Activated CD8-positive, alpha-beta memory T cell treated with anti-CD3 and anti-CD28 coated beads, Interleukin-2, amount 10 ng/mL, durations not matched to agents 7 days and 5 days (primary cell): ENCODE measurements at regions not wholly inside any gene's neighbourhood (a gene's known extent, or its start where the extent isn't known, plus 50 kb on each side); places are given as distances from the start of the nearest gene placed in this dataset.

Source experiments
- ATAC-seq: fragments of 150-1000 bp; cut with Tn5 transposase; one replicate; pipeline ENCODE4 v1.10.0; 2021; ENCODE audit warnings: moderate library complexity
- CTCF ChIA-PET: fragments of 350-600 bp; sonication (Branson Sonifier 250); formaldehyde crosslinking; loops from one replicate; lab custom pipeline; 2021; ENCODE audit warnings: antibody characterized with exemption; lab: Charles Lee
- DNase-seq: peaks from one replicate; pipeline ENCODE4 v3.0.0-alpha.2; 2020
- H3K27ac Mint-ChIP-seq: one replicate; pipeline ENCODE4 v1.8.0; 2021; ENCODE audit warnings: mild to moderate bottlenecking, mixed read lengths
- H3K27me3 Mint-ChIP-seq: one replicate; pipeline ENCODE4 v1.8.0; 2021; ENCODE audit warnings: mixed read lengths
- H3K36me3 Mint-ChIP-seq: one replicate; pipeline ENCODE4 v1.8.0; 2021; ENCODE audit warnings: mild to moderate bottlenecking, mixed read lengths
- H3K4me1 Mint-ChIP-seq: one replicate; pipeline ENCODE4 v1.8.0; 2021; ENCODE audit warnings: mixed read lengths
- H3K4me3 Mint-ChIP-seq: one replicate; pipeline ENCODE4 v1.8.0; 2021; ENCODE audit warnings: mild to moderate bottlenecking, moderate library complexity, mixed read lengths
- H3K9me3 Mint-ChIP-seq: one replicate; pipeline ENCODE4 v1.8.0; 2022; ENCODE audit warnings: low read depth, mixed read lengths

DNA sequence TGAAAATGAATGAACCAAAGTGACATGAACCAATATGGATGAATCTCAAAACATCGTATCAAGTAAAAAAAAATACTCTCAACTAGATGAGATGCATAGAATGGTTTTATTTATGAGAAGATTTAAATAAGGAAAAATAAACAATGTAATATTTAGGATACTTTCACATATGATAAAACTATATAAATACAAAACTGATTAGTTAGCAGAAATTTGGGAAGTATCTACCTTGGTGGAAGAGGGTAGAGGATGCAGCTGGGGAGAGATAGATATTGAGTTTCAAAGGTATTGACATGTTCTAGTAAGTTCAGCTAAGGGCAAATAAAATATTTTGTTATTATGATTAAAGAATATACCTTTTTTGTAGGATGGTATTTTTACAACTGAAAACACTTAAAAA is 463.1 kb downstream of the SH2D4B start:
- Mint-ChIP-seq H3K4me3 (no peak overlapping the region), H3K27me3 (no peaks in the 10 kb centered on the region), H3K9me3 (no peaks in the 10 kb centered on the region), H3K27ac (no peak overlapping the region), H3K36me3 (no peaks in the 10 kb centered on the region), H3K4me1 (no peaks in the 10 kb centered on the region)
- no peak for DNase-seq
- CTCF ChIA-PET: no interaction called here
- ATAC-seq: no peak

DNA sequence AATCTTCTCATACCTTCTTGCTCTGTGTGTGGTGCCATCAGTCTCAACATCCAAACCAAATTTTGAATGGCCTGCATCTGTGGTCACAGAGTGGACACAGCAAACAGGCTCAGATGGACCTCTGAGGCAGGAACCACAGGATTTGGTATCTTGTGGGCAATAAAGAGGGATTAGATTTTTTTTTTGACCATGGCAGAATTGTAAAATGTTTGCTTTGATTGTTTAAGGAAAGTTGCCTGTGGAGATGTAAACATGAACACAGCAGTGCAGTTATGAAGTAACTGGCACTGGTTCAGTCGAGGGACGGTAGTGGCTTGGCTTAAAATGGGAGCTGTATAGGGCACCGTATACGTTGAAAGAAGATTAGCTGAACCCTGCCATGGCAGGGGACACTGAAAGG is 464.7 kb downstream of the SH2D4B start:
- Mint-ChIP-seq H3K27ac (no peak overlapping the region), H3K4me3 (no peak overlapping the region), H3K36me3 (no peaks in the 10 kb centered on the region), H3K4me1 (no peaks in the 10 kb centered on the region), H3K27me3 (no peaks in the 10 kb centered on the region), H3K9me3 (no peaks in the 10 kb centered on the region)
- ATAC-seq: no peak
- DNase-seq: no peak
- CTCF ChIA-PET: no interaction called here

DNA sequence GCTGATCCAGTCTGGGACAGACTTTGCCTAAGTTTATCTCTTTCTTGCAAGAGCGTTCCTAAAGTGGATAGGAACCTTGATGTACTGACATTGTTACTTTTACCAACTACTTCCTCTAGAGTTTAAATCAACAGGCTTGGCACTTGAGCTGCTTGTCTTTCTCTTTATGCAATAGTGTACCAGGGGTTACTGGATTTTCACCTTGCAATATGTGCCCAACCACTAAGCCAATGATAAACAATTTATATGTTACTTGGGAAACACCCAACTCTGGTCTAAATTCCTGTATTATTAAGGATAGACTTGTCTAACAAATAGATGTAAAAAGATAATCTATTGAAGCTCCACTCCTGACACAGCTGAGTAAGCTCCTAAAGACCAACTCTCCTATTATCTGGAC is 470.2 kb downstream of the SH2D4B start:
- no peaks in the 10 kb centered on the region for H3K36me3 Mint-ChIP-seq
- CTCF ChIA-PET: no interaction called here
- H3K27me3 Mint-ChIP-seq: no peaks in the 10 kb centered on the region
- no peak overlapping the region for H3K27ac Mint-ChIP-seq
- no peak overlapping the region for H3K4me3 Mint-ChIP-seq
- DNase-seq: no peak
- no peaks in the 10 kb centered on the region for H3K4me1 Mint-ChIP-seq
- no peak for ATAC-seq
- no peaks in the 10 kb centered on the region for H3K9me3 Mint-ChIP-seq

DNA sequence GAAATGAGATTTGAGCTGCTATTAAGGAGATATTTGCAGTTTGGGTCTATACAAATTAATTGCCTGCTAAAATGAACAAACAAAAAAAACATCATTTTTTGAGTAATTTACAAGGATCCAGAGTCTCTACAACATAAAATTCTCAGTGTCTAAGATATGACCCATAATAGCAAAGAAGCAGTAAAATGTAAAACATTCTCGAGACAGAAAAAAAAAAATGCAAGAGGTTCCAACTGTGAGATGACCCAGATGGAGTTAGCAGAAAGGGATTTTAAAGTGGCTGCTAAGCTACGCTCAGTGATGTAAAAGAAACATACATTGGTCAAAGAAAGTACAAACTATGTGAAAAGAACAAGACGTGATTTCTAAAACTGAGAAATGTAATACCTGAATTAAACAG is 471.0 kb downstream of the SH2D4B start:
- no peak for ATAC-seq
- Mint-ChIP-seq H3K27me3 (no peaks in the 10 kb centered on the region), H3K4me1 (no peaks in the 10 kb centered on the region), H3K36me3 (no peaks in the 10 kb centered on the region), H3K4me3 (no peak overlapping the region), H3K27ac (no peak overlapping the region), H3K9me3 (no peaks in the 10 kb centered on the region)
- no peak for DNase-seq
- CTCF ChIA-PET: no interaction called here

DNA sequence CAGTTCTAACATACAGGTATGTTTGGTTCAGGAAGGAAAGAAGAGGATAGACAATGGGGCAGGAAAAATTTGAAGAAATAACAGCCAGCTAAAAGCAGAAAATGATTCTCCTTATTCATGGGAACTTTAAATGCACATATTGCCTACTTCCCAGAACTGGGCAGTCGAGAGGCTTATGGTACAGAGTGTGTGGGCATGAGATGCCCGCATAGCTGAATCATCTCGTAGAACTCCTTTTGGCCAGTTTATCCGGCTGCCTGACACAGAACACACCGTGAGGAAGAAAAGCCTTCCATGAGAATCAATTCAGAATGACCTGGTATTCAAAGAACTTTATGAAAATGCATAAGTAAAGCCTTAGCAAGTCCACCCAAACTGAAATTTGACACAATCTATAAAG is 471.6 kb downstream of the SH2D4B start:
- DNase-seq (no peak), ATAC-seq (no peak)
- Mint-ChIP-seq H3K4me3 (no peak overlapping the region), H3K36me3 (no peaks in the 10 kb centered on the region), H3K27ac (no peak overlapping the region), H3K27me3 (no peaks in the 10 kb centered on the region), H3K9me3 (no peaks in the 10 kb centered on the region), H3K4me1 (no peaks in the 10 kb centered on the region)
- CTCF ChIA-PET: no interaction called here

DNA sequence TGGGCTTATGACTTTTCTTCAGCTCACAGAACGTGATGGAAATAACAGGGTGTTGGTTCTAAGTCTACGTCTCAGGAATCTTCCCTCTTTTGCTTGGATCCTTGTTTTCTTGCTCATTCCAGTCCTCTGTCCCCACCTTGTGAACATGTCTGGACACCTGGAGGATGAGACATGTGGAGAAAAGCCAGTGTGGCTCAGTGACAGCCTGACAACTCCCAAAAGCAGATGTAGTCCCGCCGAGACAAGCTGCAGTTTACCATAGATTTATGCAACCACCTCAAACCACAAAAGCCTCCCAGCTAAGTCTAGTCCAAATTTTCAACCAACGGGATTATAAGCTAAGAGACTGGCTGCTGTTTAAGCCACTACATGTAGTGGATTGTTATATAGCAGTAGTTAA is 476.1 kb downstream of the SH2D4B start:
- CTCF ChIA-PET: no interaction called here
- no peak for ATAC-seq

DNA sequence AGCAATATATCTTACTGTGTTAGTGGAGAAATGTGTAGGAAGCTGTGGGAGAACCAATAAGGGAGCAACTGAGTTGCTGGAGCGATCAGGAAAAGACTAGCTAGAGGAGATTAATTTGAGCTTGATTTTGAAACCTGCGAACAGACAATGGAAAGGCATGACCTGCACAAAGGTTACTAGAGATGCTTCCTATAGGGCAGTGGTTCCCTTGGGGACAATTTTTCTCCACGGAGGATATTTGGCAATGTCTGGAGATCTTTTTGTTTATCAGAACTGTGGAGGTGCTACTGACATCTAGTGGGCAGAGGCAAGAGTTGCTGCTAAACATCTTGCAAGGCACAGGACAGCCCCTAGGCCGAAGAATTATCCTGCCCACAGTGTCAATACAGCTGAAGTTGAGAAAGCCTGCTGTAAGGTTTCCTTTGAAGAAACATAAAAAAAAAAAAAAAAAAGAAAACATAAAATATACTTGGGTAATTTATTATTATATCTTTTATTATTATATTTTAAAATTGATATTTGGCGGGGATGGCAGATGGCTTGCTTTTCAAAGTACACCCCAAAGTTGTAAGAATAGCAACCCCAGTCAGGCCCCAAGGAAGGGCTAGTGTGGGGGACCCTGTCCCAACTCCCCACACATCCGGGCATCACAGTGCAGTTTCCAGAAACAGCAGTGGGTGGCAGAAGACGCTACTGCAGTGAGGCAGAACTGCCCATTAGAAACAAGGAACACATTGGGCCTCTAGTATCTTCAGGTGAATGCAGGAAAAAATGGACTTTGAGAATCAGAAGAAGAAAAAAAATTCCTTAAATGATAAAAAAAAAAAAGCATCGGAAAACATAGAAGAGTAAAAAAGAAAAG is 481.6 kb downstream of the SH2D4B start:
- H3K9me3 Mint-ChIP-seq: no peaks in the 10 kb centered on the region
- no peaks in the 10 kb centered on the region for H3K4me1 Mint-ChIP-seq
- CTCF ChIA-PET: interaction anchor here (0.6 to 1.3 kb wide), 2 partner anchors 25 to 320 kb away, joined by 3 to 5 read pairs; no protein-coding TSS in a partner anchor
- DNase-seq (no peak), ATAC-seq (no peak)
- no peaks in the 10 kb centered on the region for H3K36me3 Mint-ChIP-seq
- H3K27me3 Mint-ChIP-seq: no peaks in the 10 kb centered on the region
- H3K27ac Mint-ChIP-seq: no peak overlapping the region
- no peak overlapping the region for H3K4me3 Mint-ChIP-seq

More for the DNA sequence above, 476.1 kb downstream of the SH2D4B start:
- Mint-ChIP-seq H3K27ac (no peak overlapping the region), H3K4me3 (no peak overlapping the region), H3K36me3 (no peaks in the 10 kb centered on the region), H3K4me1 (no peaks in the 10 kb centered on the region), H3K27me3 (no peaks in the 10 kb centered on the region), H3K9me3 (no peaks in the 10 kb centered on the region)
- no peak for DNase-seq

DNA sequence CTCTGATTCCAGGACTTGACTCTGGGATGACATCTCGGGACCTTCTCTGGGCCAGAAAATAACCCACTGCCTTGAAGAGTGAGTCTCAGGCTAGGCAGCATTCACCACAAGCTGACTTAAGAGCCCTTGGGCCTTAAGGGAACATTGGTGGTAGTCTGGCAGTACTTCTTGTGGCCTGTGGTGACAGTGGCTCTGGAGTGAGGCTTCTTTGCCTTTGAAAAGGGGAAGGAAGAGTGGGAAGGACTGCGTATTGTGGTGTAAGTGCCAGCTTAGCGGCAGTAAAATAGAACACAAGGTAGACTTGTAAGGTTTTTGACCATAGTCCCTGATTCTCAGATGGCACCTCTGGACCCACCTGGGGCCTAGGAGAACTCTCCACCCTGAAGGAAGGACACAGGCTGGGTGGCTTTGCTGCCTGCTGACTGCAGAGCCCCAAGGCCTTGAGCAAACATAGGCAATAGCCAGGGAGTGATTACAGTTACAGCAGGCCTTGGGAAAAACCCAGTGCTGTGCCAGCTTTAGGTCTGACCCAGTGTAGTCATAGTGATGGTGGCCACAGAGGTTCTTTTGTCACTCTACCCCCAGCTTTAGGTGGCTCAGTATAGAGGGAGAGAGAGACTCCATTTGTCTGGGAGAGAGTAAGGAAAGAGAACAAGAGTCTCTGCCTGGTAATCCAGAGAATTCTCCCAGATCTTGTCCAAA is 483.9 kb downstream of the SH2D4B start:
- Mint-ChIP-seq H3K9me3 (peaks cover 3% of the 10 kb centered on the region), H3K27ac (no peak overlapping the region)
- CTCF ChIA-PET: interaction anchor here (1.2 kb wide), 1 partner anchor 322 kb away, joined by 3 read pairs; no protein-coding TSS in a partner anchor

DNA sequence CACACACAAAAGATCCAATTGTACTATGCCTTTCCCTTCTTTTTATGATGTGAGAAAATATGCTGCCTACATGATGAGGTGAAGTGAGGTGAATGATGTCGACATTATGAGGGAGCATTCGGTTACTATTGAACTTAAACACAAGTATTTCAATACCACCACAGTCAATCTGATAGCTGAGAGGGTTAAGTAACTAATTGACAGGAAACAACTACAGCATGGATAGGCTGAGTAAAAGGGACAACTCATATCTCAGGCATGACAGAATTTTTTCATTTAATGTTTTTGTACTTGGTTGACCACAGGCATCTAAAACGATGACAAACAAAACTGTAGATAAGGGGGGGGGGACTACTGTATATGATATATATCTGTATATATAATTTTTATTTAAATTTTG is 488.9 kb downstream of the SH2D4B start:
- Mint-ChIP-seq H3K4me3 (no peak overlapping the region), H3K27me3 (no peaks in the 10 kb centered on the region), H3K27ac (no peak overlapping the region), H3K36me3 (no peaks in the 10 kb centered on the region), H3K4me1 (no peaks in the 10 kb centered on the region), H3K9me3 (peaks cover 3% of the 10 kb centered on the region)
- ATAC-seq (no peak), DNase-seq (no peak)
- CTCF ChIA-PET: no interaction called here

More for the DNA sequence above, 483.9 kb downstream of the SH2D4B start:
- ATAC-seq: no peak
- H3K27me3 Mint-ChIP-seq: no peaks in the 10 kb centered on the region
- H3K4me3 Mint-ChIP-seq: no peak overlapping the region
- no peak for DNase-seq
- no peaks in the 10 kb centered on the region for H3K4me1 Mint-ChIP-seq
- no peaks in the 10 kb centered on the region for H3K36me3 Mint-ChIP-seq

DNA sequence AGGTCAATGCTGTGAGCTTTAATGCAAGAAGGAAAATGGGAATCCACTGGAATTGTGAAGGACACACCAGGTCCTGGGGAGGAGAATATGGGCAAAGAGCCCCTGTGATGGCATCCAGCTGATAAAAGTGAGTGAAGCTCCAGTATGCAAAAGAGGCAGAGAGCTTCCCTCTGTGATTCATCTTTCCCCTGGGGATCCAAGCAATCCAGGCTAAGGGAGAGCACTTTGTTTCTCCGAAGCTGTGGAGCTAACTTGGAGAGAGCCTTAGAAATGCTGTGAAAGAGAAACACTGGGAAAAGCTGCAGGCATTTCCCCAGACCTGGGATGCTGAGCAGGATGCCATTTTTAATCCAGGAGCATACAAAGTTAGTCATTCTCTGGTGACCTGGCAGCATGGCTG is 489.5 kb downstream of the SH2D4B start:
- no peaks in the 10 kb centered on the region for H3K4me1 Mint-ChIP-seq

DNA sequence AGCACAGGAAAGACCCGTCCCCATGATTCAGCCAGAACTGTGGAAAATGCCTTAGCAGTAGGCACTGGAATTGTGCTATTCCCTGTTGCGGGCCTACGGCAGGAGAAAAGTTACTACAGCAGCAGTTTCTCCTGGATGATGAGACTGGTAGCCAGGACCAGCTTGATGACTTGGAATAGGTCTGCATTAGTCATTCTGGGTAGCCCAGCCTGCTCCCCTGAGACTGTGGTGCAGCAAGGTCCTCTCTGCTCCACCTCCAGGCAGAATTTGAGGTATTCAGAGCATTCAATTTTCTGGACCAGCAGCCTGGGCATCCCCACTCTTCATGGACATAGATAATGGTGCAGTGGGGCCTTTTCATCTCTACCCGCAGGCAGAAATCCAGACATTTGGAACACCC is 490.0 kb downstream of the SH2D4B start:
- H3K4me1 Mint-ChIP-seq: no peaks in the 10 kb centered on the region
- DNase-seq (no peak), ATAC-seq (no peak)
- no peaks in the 10 kb centered on the region for H3K27me3 Mint-ChIP-seq
- H3K9me3 Mint-ChIP-seq: peaks cover 3% of the 10 kb centered on the region
- no peak overlapping the region for H3K27ac Mint-ChIP-seq
- H3K36me3 Mint-ChIP-seq: no peaks in the 10 kb centered on the region
- CTCF ChIA-PET: no interaction called here
- no peak overlapping the region for H3K4me3 Mint-ChIP-seq

More for the DNA sequence above, 489.5 kb downstream of the SH2D4B start:
- no peak overlapping the region for H3K4me3 Mint-ChIP-seq
- CTCF ChIA-PET: no interaction called here
- no peaks in the 10 kb centered on the region for H3K27me3 Mint-ChIP-seq
- ATAC-seq (no peak), DNase-seq (no peak)
- no peak overlapping the region for H3K27ac Mint-ChIP-seq
- peaks cover 3% of the 10 kb centered on the region for H3K9me3 Mint-ChIP-seq
- no peaks in the 10 kb centered on the region for H3K36me3 Mint-ChIP-seq

DNA sequence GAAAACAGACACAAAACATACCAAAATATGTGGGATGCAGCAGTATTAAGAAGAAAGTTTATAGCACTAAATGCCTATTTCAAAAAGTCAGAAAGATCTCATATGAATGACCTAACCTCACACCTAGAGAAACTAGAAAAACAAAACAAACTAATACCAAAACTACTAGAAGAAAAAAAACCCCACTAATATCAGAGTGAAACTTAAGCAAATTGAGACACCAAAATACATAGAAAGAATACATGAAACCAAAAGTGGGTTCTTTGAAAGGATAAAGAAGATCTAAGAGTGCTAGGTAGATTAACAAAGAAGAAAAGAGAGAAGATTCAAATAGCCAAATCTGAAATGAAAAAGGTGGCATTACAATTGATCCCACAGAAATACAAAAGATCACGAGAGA is 494.1 kb downstream of the SH2D4B start:
- Mint-ChIP-seq H3K4me3 (no peak overlapping the region), H3K4me1 (no peaks in the 10 kb centered on the region), H3K27me3 (no peaks in the 10 kb centered on the region), H3K27ac (no peak overlapping the region), H3K9me3 (peaks cover 2% of the 10 kb centered on the region), H3K36me3 (no peaks in the 10 kb centered on the region)
- no peak for DNase-seq
- CTCF ChIA-PET: no interaction called here
- ATAC-seq: no peak

DNA sequence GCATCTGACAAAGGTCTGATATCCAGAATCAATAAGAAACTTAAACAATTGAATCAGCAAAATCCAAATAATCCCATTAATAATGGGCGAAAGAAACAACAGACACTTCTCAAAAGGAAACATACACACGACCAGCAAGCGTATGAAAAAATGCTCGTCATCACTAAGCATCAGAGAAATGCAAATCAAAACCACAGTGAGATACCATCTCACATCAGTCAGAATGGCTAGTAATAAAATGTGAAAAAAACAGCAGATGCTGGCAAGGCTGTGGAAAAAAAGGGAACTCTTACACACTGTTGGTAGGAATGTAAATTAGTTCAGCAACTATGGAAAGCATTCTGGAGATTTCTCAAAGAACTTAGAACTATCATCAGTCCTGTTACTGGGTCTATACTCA is 496.7 kb downstream of the SH2D4B start:
- DNase-seq (no peak), ATAC-seq (no peak)
- Mint-ChIP-seq H3K27me3 (no peaks in the 10 kb centered on the region), H3K36me3 (no peaks in the 10 kb centered on the region), H3K27ac (no peak overlapping the region), H3K4me3 (no peak overlapping the region), H3K4me1 (no peaks in the 10 kb centered on the region), H3K9me3 (peaks cover 2% of the 10 kb centered on the region)
- CTCF ChIA-PET: no interaction called here

DNA sequence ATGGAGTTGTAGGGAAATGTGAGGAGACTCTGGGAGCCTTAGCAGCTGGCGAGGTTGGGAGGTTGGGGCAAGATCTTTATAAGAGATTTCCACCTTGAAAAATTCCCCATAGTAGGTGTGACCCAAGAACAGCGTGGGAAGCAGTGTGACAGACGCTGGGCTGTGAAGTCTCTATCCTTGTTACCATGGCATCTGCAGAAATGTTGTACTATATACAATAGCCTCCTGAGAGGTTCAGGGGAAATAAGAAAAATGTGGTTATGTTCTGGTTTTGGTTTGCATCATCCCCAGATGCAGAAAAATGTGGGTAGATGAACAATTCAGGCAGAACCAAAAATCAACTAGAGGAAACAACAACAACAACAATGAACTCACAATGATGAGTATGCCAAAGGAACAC is 498.6 kb downstream of the SH2D4B start:
- CTCF ChIA-PET: no interaction called here
- H3K27ac Mint-ChIP-seq: no peak overlapping the region
- H3K36me3 Mint-ChIP-seq: no peaks in the 10 kb centered on the region
- no peaks in the 10 kb centered on the region for H3K4me1 Mint-ChIP-seq
- no peak overlapping the region for H3K4me3 Mint-ChIP-seq
- DNase-seq (no peak), ATAC-seq (no peak)
- H3K27me3 Mint-ChIP-seq: no peaks in the 10 kb centered on the region
- peaks cover 2% of the 10 kb centered on the region for H3K9me3 Mint-ChIP-seq
